Chondrocyte (in vitro differentiated cells): ENCODE measurements at regions not wholly inside any gene's neighbourhood (a gene's known extent, or its start where the extent isn't known, plus 50 kb on each side); places are given as distances from the start of the nearest gene placed in this dataset.

ENCODE experiments used
- DNase-seq: peaks from one replicate; pipeline ENCODE4 v3.0.0; 2021; ENCODE audit warnings: mixed read lengths, low spot score
- H3K27ac Mint-ChIP-seq: one replicate; pipeline ENCODE4 v1.8.0; 2021; ENCODE audit warnings: mild to moderate bottlenecking, moderate library complexity, mixed read lengths; ENCODE audit not compliant: unreplicated experiment
- H3K27me3 Mint-ChIP-seq: 2 replicates; pipeline ENCODE4 v1.8.0; 2021; ENCODE audit warnings: low read depth, mixed read lengths
- H3K36me3 Mint-ChIP-seq: 2 replicates; pipeline ENCODE4 v1.8.0; 2021; ENCODE audit warnings: low read depth, mixed read lengths
- H3K4me1 Mint-ChIP-seq: 2 replicates; pipeline ENCODE4 v1.8.0; 2021; ENCODE audit warnings: low read depth, mild to moderate bottlenecking, mixed read lengths
- H3K4me3 Mint-ChIP-seq: one replicate; pipeline ENCODE4 v1.8.0; 2021; ENCODE audit warnings: mild to moderate bottlenecking, moderate library complexity, mixed read lengths; ENCODE audit not compliant: unreplicated experiment
- H3K9me3 Mint-ChIP-seq: 2 replicates; pipeline ENCODE4 v1.8.0; 2021; ENCODE audit warnings: low read depth, mixed read lengths
- TF ChIP-seq, protein P1 (sequence below): fragments of 200-600 bp; sonication (generic); IDR thresholded peaks from 2 replicates; pipeline ENCODE4 v1.5.0; 2021; ENCODE audit warnings: antibody characterized with exemption, mild to moderate bottlenecking, moderate library complexity

DNA sequence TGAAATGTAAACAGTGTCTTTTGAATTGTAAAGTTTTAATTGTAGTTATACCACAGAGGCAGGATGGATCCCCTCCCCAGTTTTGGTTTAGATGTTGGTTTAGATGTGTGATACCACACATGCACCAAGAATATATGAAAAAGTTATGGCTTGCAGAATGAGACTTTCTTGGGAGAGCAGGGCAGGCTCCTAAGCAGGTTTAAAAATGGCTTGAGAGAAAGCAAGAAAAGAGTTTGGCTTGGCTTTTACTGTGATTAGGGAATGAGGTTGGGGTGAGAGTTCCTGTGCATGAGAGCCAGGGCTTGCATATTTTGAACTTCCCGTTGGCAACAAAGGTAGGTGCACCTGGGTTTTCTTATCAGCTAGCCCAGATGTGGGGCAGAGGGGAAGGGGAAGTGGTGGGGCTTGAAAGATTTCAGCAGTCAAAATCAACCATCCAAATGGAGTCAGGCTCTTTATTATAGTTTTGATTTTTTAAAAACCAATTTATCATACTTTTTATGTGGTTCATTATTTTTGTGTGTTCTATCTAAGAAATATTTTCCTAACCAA lies 246.9 kb downstream of the MTX2 start:
- DNase-seq = no peak
- H3K27ac Mint-ChIP-seq = no peak overlapping the region
- H3K9me3 Mint-ChIP-seq = no peaks in the 10 kb centered on the region
- H3K36me3 Mint-ChIP-seq = no peaks in the 10 kb centered on the region
- TF ChIP-seq, protein P1, sequence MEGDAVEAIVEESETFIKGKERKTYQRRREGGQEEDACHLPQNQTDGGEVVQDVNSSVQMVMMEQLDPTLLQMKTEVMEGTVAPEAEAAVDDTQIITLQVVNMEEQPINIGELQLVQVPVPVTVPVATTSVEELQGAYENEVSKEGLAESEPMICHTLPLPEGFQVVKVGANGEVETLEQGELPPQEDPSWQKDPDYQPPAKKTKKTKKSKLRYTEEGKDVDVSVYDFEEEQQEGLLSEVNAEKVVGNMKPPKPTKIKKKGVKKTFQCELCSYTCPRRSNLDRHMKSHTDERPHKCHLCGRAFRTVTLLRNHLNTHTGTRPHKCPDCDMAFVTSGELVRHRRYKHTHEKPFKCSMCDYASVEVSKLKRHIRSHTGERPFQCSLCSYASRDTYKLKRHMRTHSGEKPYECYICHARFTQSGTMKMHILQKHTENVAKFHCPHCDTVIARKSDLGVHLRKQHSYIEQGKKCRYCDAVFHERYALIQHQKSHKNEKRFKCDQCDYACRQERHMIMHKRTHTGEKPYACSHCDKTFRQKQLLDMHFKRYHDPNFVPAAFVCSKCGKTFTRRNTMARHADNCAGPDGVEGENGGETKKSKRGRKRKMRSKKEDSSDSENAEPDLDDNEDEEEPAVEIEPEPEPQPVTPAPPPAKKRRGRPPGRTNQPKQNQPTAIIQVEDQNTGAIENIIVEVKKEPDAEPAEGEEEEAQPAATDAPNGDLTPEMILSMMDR = no peak
- no peak overlapping the region for H3K4me3 Mint-ChIP-seq
- peaks cover 13% of the 10 kb centered on the region for H3K27me3 Mint-ChIP-seq
- H3K4me1 Mint-ChIP-seq = no peaks in the 10 kb centered on the region

DNA sequence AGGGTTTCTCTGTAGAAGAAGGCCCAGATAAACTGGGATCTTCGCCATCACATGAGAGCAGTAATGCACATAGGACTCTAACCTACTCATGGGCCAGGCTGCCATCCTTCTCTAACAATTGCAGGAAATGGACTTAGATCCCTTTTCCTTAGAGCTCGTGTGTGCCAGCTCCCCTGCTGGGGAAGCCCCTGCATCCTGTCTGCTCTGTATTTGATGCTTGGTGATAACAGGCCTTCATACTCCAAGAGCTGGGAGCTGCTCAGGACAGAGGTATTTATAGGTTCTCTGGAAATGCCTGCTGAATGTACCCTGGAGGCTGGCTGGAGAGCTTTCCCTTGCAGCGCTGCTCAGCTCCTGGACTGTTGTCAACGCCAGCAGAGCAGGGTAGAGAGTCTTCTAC lies 249.6 kb downstream of the MTX2 start:
- peaks cover 17% of the 10 kb centered on the region for H3K27me3 Mint-ChIP-seq
- H3K4me3 Mint-ChIP-seq = no peak overlapping the region
- TF ChIP-seq, protein P1 = no peak
- no peaks in the 10 kb centered on the region for H3K36me3 Mint-ChIP-seq
- H3K27ac Mint-ChIP-seq = no peak overlapping the region
- no peaks in the 10 kb centered on the region for H3K9me3 Mint-ChIP-seq
- no peak for DNase-seq
- H3K4me1 Mint-ChIP-seq = no peaks in the 10 kb centered on the region

DNA sequence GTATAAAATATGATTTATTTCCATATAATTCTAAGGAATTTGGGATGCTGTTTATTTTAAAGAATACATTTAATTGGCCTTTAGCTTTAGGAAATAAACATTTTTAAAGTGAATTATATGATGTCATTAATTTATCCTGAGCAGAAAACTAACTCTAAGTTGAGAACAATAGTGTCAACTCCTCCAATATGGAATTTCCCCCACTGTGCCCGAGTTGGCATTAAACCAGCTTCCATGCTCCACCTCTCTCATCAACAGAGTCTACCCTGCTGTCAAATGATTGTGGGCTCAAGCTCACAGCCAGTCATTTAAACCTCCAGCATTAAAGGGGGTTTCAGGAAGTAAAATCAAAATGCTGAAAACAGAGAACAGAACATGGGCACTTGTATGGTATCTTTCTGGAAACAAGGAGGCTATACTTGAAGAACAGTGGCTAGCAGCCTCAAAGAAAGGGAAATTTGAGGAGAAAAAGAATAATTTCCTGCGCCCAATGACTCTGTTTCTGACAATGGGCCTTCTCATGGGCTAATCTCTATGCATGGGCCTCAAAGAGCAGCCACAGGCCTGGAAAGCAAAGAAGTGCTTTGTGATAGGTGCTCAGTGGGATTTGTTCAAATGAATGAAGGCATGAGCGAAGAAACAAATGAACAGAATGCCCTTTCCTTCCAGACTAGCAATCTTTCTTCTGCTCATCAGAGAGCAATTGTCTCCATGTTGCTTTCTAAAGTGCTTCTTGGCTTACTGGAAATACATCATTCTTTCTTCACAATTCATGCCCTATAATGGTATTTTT lies 252.8 kb downstream of the MTX2 start:
- Mint-ChIP-seq H3K4me1 (no peaks in the 10 kb centered on the region), H3K36me3 (no peaks in the 10 kb centered on the region), H3K27ac (no peak overlapping the region), H3K4me3 (no peak overlapping the region), H3K27me3 (peaks cover 20% of the 10 kb centered on the region), H3K9me3 (no peaks in the 10 kb centered on the region)
- TF ChIP-seq, protein P1 = no peak
- no peak for DNase-seq

DNA sequence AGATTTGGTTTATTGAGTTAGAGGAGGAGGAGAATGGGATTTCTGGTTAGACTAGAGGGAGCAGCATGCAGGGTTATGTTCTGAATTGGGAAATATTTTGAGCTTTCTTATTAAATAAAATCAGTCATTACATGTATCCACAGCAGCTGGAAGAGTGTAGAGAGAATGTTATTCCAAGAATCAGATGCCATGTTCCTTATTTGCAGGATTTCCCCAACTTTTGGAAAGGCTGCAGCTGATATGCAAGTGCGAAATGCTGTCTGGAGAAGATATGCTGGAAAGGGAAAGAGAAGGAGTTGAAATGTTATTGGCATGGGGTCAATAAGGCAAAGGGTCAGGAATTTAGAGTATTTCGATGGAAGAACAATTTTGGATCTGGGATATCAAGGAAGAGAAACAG lies 255.8 kb downstream of the MTX2 start:
- Mint-ChIP-seq H3K4me3 (no peak overlapping the region), H3K4me1 (no peaks in the 10 kb centered on the region), H3K9me3 (no peaks in the 10 kb centered on the region), H3K36me3 (no peaks in the 10 kb centered on the region), H3K27ac (no peak overlapping the region), H3K27me3 (peaks cover 30% of the 10 kb centered on the region)
- no peak for DNase-seq
- TF ChIP-seq, protein P1 = no peak

DNA sequence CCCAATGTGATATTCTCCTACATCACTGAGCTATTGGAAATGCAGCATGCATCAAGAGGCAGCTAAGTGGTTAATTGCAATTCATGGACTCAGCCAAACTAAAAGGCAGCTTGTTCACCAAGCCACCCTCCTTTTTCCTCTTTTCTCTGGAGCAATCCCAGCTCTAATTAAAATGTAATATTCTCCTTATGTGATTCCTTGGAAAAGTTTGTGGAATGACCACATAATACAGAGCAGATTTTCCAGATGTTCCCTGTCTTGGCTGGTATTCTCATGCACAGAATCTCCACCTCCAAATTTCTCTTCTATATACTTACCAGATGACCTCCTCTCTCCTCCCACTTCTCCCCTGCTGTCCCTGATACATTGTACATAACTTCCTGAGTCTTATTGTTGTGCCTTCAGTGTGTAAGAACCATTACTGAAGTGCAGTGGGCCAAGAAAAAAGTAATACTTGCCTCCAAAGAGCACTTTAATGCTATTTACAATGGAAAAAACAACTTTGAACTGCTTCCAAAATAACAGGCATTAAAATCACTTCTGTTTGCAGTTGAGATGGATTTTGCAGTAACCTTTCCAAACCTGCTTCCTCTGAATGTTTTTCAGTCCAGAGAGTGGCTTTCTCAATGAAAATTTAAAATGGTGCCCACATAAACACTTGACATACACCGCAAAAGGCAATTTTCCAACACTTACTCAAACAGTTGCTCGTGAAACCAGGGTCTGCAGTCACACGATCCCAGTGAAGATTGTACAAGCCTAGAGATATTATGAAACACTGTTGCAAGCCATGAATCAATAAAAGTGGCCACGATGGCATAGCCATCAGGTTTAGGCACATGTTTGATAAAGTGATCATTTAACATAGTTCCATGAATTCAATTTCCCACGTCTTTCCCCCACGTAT lies 258.0 kb downstream of the MTX2 start:
- H3K4me1 Mint-ChIP-seq = no peaks in the 10 kb centered on the region
- no peaks in the 10 kb centered on the region for H3K9me3 Mint-ChIP-seq
- no peak for DNase-seq
- H3K27me3 Mint-ChIP-seq = peaks cover 31% of the 10 kb centered on the region
- no peak overlapping the region for H3K27ac Mint-ChIP-seq
- TF ChIP-seq, protein P1 = no peak
- H3K36me3 Mint-ChIP-seq = no peaks in the 10 kb centered on the region
- H3K4me3 Mint-ChIP-seq = no peak overlapping the region
